Panc1 (cell line): ENCODE measurements at regions not wholly inside any gene's neighbourhood (a gene's known extent, or its start where the extent isn't known, plus 50 kb on each side); places are given as distances from the start of the nearest gene placed in this dataset.

Experiments used
- CTCF ChIP-seq: fragments of 450-650 bp; IDR thresholded peaks from 2 replicates; pipeline ENCODE4 v1.5.1; 2017; ENCODE audit warnings: mild to moderate bottlenecking
- POLR2AphosphoS5 ChIP-seq: IDR thresholded peaks from 2 replicates; pipeline ENCODE4 v1.6.1; 2012; ENCODE audit warnings: mild to moderate bottlenecking, low read depth, low read length, moderate library complexity
- SIN3A ChIP-seq: IDR thresholded peaks from 2 replicates; pipeline ENCODE4 v1.6.1; 2012; ENCODE audit warnings: low read depth, mild to moderate bottlenecking, low read length, moderate library complexity, borderline replicate concordance; ENCODE audit not compliant: insufficient read depth

DNA sequence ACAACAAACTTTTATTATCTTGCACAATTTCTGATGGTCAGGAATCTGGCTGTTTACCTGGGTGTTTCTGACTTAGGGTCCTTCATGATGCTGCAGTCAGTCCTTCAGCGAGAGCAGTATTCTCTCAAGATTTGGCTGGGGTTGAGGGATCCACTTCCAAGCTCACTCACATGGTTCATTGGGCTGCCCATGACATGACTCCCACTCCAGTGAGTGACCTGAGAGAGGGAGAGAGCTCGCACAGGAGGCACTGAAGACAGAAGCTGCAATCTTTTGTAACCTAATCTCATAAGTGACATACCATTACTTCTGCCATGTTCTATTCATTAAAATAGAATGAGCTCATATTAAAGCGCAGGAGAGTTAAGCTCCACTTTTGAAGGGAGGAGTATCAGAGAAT is 212.6 kb downstream of the SPATA31D1 start:
- TF ChIP-seq CTCF (no peak), POLR2AphosphoS5 (no peak), SIN3A (no peak)
